NOMO-1 (cell line): ENCODE measurements at regions not wholly inside any gene's neighbourhood (a gene's known extent, or its start where the extent isn't known, plus 50 kb on each side); places are given as distances from the start of the nearest gene placed in this dataset.

Source experiments
- DNase-seq, 2 experiments: peaks; one replicate each; lab custom pipeline; 2025; ENCODE audit not compliant: unreplicated experiment in 2 of 2; lab: John Stamatoyannopoulos, UW

- DNase-seq = no peak
Observed at GRCh38 chr13:77480066-77480465, 55.4 kb upstream of the SCEL start.

- DNase-seq = no peak
Observed at GRCh38 chr13:77479326-77479725, 56.2 kb upstream of the SCEL start.

GRCh38 chr13:77477299-77477848 lies 58.1 kb upstream of the SCEL start:
- DNase-seq = no peak

GRCh38 chr13:77476456-77476855 lies 59.0 kb upstream of the SCEL start:
- no peak for DNase-seq

- no peak for DNase-seq
Observed at GRCh38 chr13:77475345-77476084, 60.0 kb upstream of the SCEL start.

- DNase-seq = no peak
Observed at GRCh38 chr13:77470986-77471385, 64.5 kb upstream of the SCEL start.

- no peak for DNase-seq
Observed at GRCh38 chr13:77466753-77467422, 68.6 kb upstream of the SCEL start.

- DNase-seq = no peak
Observed at GRCh38 chr13:77465603-77466195, 69.8 kb upstream of the SCEL start.

GRCh38 chr13:77460195-77460594 lies 75.3 kb upstream of the SCEL start:
- peak; percentile 86 to 98 for DNase-seq

- DNase-seq = no peak
Observed at GRCh38 chr13:77459592-77459991, 75.9 kb upstream of the SCEL start.

- DNase-seq = no peak
Observed at GRCh38 chr13:77458736-77459135, 76.8 kb upstream of the SCEL start.

GRCh38 chr13:77457966-77458365 lies 77.5 kb upstream of the SCEL start:
- DNase-seq = no peak

- peak in 1 of 2 experiments; percentile 68 for DNase-seq
Observed at GRCh38 chr13:77456271-77456670, 79.2 kb upstream of the SCEL start.

GRCh38 chr13:77449265-77449664 lies 86.2 kb upstream of the SCEL start:
- DNase-seq = no peak

GRCh38 chr13:77448689-77449088 lies 86.8 kb upstream of the SCEL start:
- peak; percentile 53 to 57 for DNase-seq

- no peak for DNase-seq
Observed at GRCh38 chr13:77443511-77443910, 92.0 kb upstream of the SCEL start.

GRCh38 chr13:77437267-77437666 lies 98.2 kb upstream of the SCEL start:
- no peak for DNase-seq

- no peak for DNase-seq
Observed at GRCh38 chr13:77434289-77434688, 101.2 kb upstream of the SCEL start.

GRCh38 chr13:77431449-77431848 lies 104.1 kb upstream of the SCEL start:
- no peak for DNase-seq

GRCh38 chr13:77430377-77430951 lies 103.6 kb upstream of the MYCBP2 start:
- DNase-seq = no peak
